GM12865 (cell line): ENCODE measurements at regions not wholly inside any gene's neighbourhood (a gene's known extent, or its start where the extent isn't known, plus 50 kb on each side); places are given as distances from the start of the nearest gene placed in this dataset.

Source experiments
- DNase-seq: peaks from one replicate; pipeline ENCODE4 v3.0.0; 2010; ENCODE audit warnings: low read depth
- H3K4me3 ChIP-seq: 2 replicates; pipeline ENCODE4 v1.5.1; 2011; ENCODE audit warnings: mild to moderate bottlenecking, low read depth, low read length, control low read depth
- CTCF ChIP-seq: IDR thresholded peaks from 2 replicates; pipeline ENCODE4 v1.5.1; 2011; ENCODE audit warnings: low read length, control low read depth, low read depth, inconsistent platforms; ENCODE audit not compliant: insufficient read depth; ENCODE audit errors: missing control alignments

- H3K4me3 ChIP-seq, result no peak overlapping the region
- no peak for DNase-seq
- no peak for TF ChIP-seq CTCF
Observed at GRCh38 chr3:78163379-78163778, 1123.5 kb downstream of the ROBO2 start.

- no peak for TF ChIP-seq CTCF
- no peak for DNase-seq
- no peak overlapping the region for H3K4me3 ChIP-seq
Observed at GRCh38 chr3:78165876-78166275, 1126.0 kb downstream of the ROBO2 start.

- TF ChIP-seq CTCF, result no peak
- H3K4me3 ChIP-seq, result no peak overlapping the region
- no peak for DNase-seq
Observed at GRCh38 chr3:78174821-78175220, 1134.9 kb downstream of the ROBO2 start.

GRCh38 chr3:78176869-78177268, 1137.0 kb downstream of the ROBO2 start:
- H3K4me3 ChIP-seq, result no peak overlapping the region
- TF ChIP-seq CTCF, result no peak
- DNase-seq, result no peak

GRCh38 chr3:78177780-78178179, 1137.9 kb downstream of the ROBO2 start:
- TF ChIP-seq CTCF, result no peak
- DNase-seq, result no peak

GRCh38 chr3:78178209-78178608, 1138.3 kb downstream of the ROBO2 start:
- TF ChIP-seq CTCF, result no peak
- DNase-seq, result no peak
- no peak overlapping the region for H3K4me3 ChIP-seq

More at GRCh38 chr3:78177780-78178179, 1137.9 kb downstream of the ROBO2 start:
- H3K4me3 ChIP-seq, result no peak overlapping the region

- no peak overlapping the region for H3K4me3 ChIP-seq
- DNase-seq, result no peak
- TF ChIP-seq CTCF, result no peak
Observed at GRCh38 chr3:78178740-78179363, 1139.0 kb downstream of the ROBO2 start.
